Endothelial cell of umbilical vein (primary cell): ENCODE measurements at regions not wholly inside any gene's neighbourhood (a gene's known extent, or its start where the extent isn't known, plus 50 kb on each side); places are given as distances from the start of the nearest gene placed in this dataset.

Experiments used
- BruUV-seq: library from RNA; stranded (reverse); fragments of 400-500 nt; replicated peaks from 2 replicates; lab custom pipeline; 2021; lab: Mats Ljungman, UMichigan
- CTCF ChIA-PET: fragments of 300-600, 350-600 bp; sonication (Branson Sonifier 250); formaldehyde crosslinking; loops from one replicate; lab custom pipeline; 2021; ENCODE audit warnings: antibody characterized with exemption, inconsistent platforms; lab: Charles Lee
- POLR2A ChIA-PET: fragments of 300-600, 350-600 bp; sonication (Branson Sonifier 250); formaldehyde crosslinking; loops from one replicate; lab custom pipeline; 2021; ENCODE audit warnings: antibody characterized with exemption, inconsistent platforms; lab: Charles Lee
- DNase-seq: peaks from one replicate; pipeline ENCODE4 v3.0.0-alpha.2; 2011; ENCODE audit warnings: low read depth, low spot score
- FAIRE-seq: peaks from 2 replicates; lab custom pipeline; 2011; peaks lifted over from hg19 to GRCh38; lab: Jason Lieb, UNC
- H2AFZ ChIP-seq: 2 replicates; pipeline ENCODE4 v1.6.0; 2012; ENCODE audit warnings: low read depth, low read length, control low read depth, inconsistent platforms
- H3K27ac ChIP-seq: 2 replicates; pipeline ENCODE4 v1.5.1; 2011; ENCODE audit warnings: low read depth, mild to moderate bottlenecking, control low read depth, low read length, moderate library complexity; ENCODE audit not compliant: insufficient read depth
- H3K27me3 ChIP-seq, 2 experiments: 2 replicates each; pipeline versions ENCODE4 v1.6.0 to v1.6.1; 2011; ENCODE audit warnings: low read length in 2 of 2, mixed read lengths in 1 of 2; ENCODE audit not compliant: control insufficient read depth in 2 of 2, insufficient read depth in 2 of 2
- H3K36me3 ChIP-seq, 2 experiments: 2 replicates in 1 of 2; 3 replicates in 1 of 2; pipeline ENCODE4 v1.5.1; 2011; ENCODE audit warnings: low read length in 2 of 2, mild to moderate bottlenecking in 1 of 2, moderate library complexity in 1 of 2; ENCODE audit not compliant: control insufficient read depth in 2 of 2, insufficient read depth in 2 of 2; ENCODE audit errors: extremely low read depth in 1 of 2
- H3K4me1 ChIP-seq: 3 replicates; pipeline ENCODE4 v1.5.1; 2011; ENCODE audit warnings: mild to moderate bottlenecking, low read length; ENCODE audit not compliant: control insufficient read depth, insufficient read depth; ENCODE audit errors: extremely low read depth
- H3K4me2 ChIP-seq: 2 replicates; pipeline ENCODE4 v1.6.1; 2011; ENCODE audit warnings: low read length, control low read depth, mixed read lengths; ENCODE audit not compliant: insufficient read depth
- H3K4me3 ChIP-seq, 3 experiments: fragments of 200-600 bp in 1 of 3; sonication (generic), shearing (Covaris generic) in 1 of 3; replicated peaks in 1 of 3; 2 replicates each; pipeline ENCODE4 v1.5.1; 2011 to 2016; ENCODE audit warnings: control low read depth in 3 of 3, low read length in 3 of 3, mild to moderate bottlenecking in 2 of 3, inconsistent platforms in 1 of 3, low read depth in 1 of 3, moderate library complexity in 1 of 3; ENCODE audit not compliant: insufficient read depth in 1 of 3
- H3K79me2 ChIP-seq: 2 replicates; pipeline ENCODE4 v1.6.0; 2012; ENCODE audit warnings: low read length, inconsistent platforms; ENCODE audit not compliant: control insufficient read depth, insufficient read depth
- H3K9ac ChIP-seq: replicated peaks from 2 replicates; pipeline ENCODE3; 2011; ENCODE audit warnings: low read length, control low read depth; ENCODE audit not compliant: insufficient read depth; ENCODE audit errors: extremely low read depth
- H3K9me1 ChIP-seq: replicated peaks from 3 replicates; pipeline ENCODE4 v1.6.0; 2011; ENCODE audit warnings: mild to moderate bottlenecking, low read length; ENCODE audit not compliant: control insufficient read depth, insufficient read depth; ENCODE audit errors: extremely low read depth
- H3K9me3 ChIP-seq: replicated peaks from 2 replicates; pipeline ENCODE4 v1.5.1; 2012; ENCODE audit warnings: low read length, inconsistent platforms; ENCODE audit not compliant: control insufficient read depth, insufficient read depth
- H4K20me1 ChIP-seq: replicated peaks from 2 replicates; pipeline ENCODE3; 2011; ENCODE audit warnings: mild to moderate bottlenecking, low read length; ENCODE audit not compliant: control insufficient read depth, insufficient read depth; ENCODE audit errors: extremely low read depth
- CTCF ChIP-seq, 2 donors: IDR thresholded peaks; 1 replicate in 1 of 2; 2 replicates in 1 of 2; pipeline ENCODE4 v1.5.1; 2011; ENCODE audit warnings: low read length in 2 of 2, mild to moderate bottlenecking in 2 of 2, moderate library complexity in 2 of 2, control low read depth in 1 of 2, inconsistent platforms in 1 of 2, low read depth in 1 of 2; ENCODE audit not compliant: insufficient read depth in 1 of 2; ENCODE audit errors: extremely low read depth in 1 of 2
- EZH2 ChIP-seq: IDR thresholded peaks from 2 replicates; pipeline ENCODE4 v1.6.1; 2012; ENCODE audit warnings: borderline replicate concordance, low read depth, mild to moderate bottlenecking, moderate library complexity, low read length, inconsistent platforms; ENCODE audit not compliant: severe bottlenecking
- FOS ChIP-seq: IDR thresholded peaks from 2 replicates; pipeline ENCODE4 v1.6.1; 2011; ENCODE audit warnings: mild to moderate bottlenecking, low read length, moderate library complexity, borderline replicate concordance; ENCODE audit not compliant: insufficient read depth
- GATA2 ChIP-seq: IDR thresholded peaks from 2 replicates; pipeline ENCODE4 v1.7.0; 2011; ENCODE audit warnings: low read depth, mild to moderate bottlenecking, moderate library complexity, mixed read lengths, low read length; ENCODE audit not compliant: insufficient read length, insufficient read depth
- JUN ChIP-seq: IDR thresholded peaks from 2 replicates; pipeline ENCODE4 v1.6.1; 2011; ENCODE audit warnings: borderline replicate concordance, low read depth; ENCODE audit not compliant: insufficient read length, insufficient read depth
- MYC ChIP-seq: IDR thresholded peaks from one replicate; pipeline ENCODE4 v1.6.1; 2011; ENCODE audit warnings: mild to moderate bottlenecking, low read depth, low read length
- POLR2A ChIP-seq: IDR thresholded peaks from 2 replicates; pipeline ENCODE4 v1.6.1; 2012; ENCODE audit warnings: low read depth, mild to moderate bottlenecking, control low read depth, low read length
- POLR2AphosphoS5 ChIP-seq: IDR thresholded peaks from 2 replicates; pipeline ENCODE4 v1.6.1; 2012; ENCODE audit warnings: low read depth, mild to moderate bottlenecking, control low read depth, low read length, moderate library complexity; ENCODE audit not compliant: insufficient read depth
- dilution Hi-C: fragments of 300-500 bp; cut with MboI; formaldehyde crosslinking; loops from one replicate; pipeline ENCODE4 v1.15.0; 2019; ENCODE audit warnings: low sequenced_read_pairs; ENCODE audit not compliant: extremely low pct_ligation_motif_present
- intact Hi-C: fragments of 100-400 bp; cut with micrococcal nuclease; formaldehyde crosslinking; loops from one replicate; pipeline ENCODE4 v1.10.0; 2022
- TF ChIP-seq, protein P1 (sequence below): IDR thresholded peaks from 2 replicates; pipeline ENCODE4 v1.6.1; 2011; ENCODE audit not compliant: insufficient read depth, insufficient read length

- TF ChIP-seq MYC (no peak), CTCF (IDR thresholded peaks at IDR 0.05; ENCODE audit: extremely low read depth in 1 of 2, insufficient read depth in 1 of 2, low read depth in 1 of 2, low read length in 2 of 2) (no peak), GATA2 (no peak), EZH2 (no peak), POLR2A (no peak), JUN (no peak), POLR2AphosphoS5 (no peak), FOS (no peak)
- TF ChIP-seq, protein P1, sequence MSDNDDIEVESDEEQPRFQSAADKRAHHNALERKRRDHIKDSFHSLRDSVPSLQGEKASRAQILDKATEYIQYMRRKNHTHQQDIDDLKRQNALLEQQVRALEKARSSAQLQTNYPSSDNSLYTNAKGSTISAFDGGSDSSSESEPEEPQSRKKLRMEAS = no peak
- CTCF ChIA-PET = no interaction called here
- no peak for FAIRE-seq
Observed at GRCh38 chr5:9889511-9889910, 259.4 kb upstream of the TAS2R1 start.

More at GRCh38 chr5:9889511-9889910, 259.4 kb upstream of the TAS2R1 start:
- Histone ChIP-seq H3K9me3 (no peaks in the 10 kb centered on the region), H3K9ac (no peak overlapping the region), H3K4me2 (no peak overlapping the region), H3K9me1 (no peaks in the 10 kb centered on the region), H3K27ac (no peak overlapping the region), H3K4me1 (no peaks in the 10 kb centered on the region), H3K36me3 (no peaks in the 10 kb centered on the region), H3K4me3 (no peak overlapping the region), H4K20me1 (no peaks in the 10 kb centered on the region), H3K27me3 (no peaks in the 10 kb centered on the region), H3K79me2 (no peaks in the 10 kb centered on the region), H2AFZ (no peak overlapping the region)
- no TSS peak for BruUV-seq
- intact Hi-C loops = no loop called here
- POLR2A ChIA-PET = no interaction called here
- no peak for DNase-seq
- dilution Hi-C loops = no loop called here
